CD14-positive monocyte (primary cell): ENCODE measurements at regions not wholly inside any gene's neighbourhood (a gene's known extent, or its start where the extent isn't known, plus 50 kb on each side); places are given as distances from the start of the nearest gene placed in this dataset.

Source experiments
- DNase-seq, 3 donors: peaks; one replicate each; pipeline ENCODE4 v3.0.0-alpha.2; 2011 to 2022
- H2AFZ ChIP-seq: 2 replicates; pipeline ENCODE4 v1.6.0; 2012; ENCODE audit warnings: mild to moderate bottlenecking, low read depth, low read length, inconsistent platforms; ENCODE audit not compliant: insufficient read depth, poor library complexity, severe bottlenecking
- H3K27ac ChIP-seq, 2 donors: 1 replicate in 1 of 2; 2 replicates in 1 of 2; pipeline ENCODE4 v1.5.1; 2012 to 2013; ENCODE audit warnings: low read length in 2 of 2, control low read depth in 1 of 2, inconsistent platforms in 1 of 2, low read depth in 1 of 2, mild to moderate bottlenecking in 1 of 2
- H3K27me3 ChIP-seq, 2 donors: one replicate each; pipeline versions ENCODE4 v1.6.0 to v1.6.1; 2011 to 2013; ENCODE audit warnings: low read length in 2 of 2; ENCODE audit not compliant: control insufficient read depth in 2 of 2, insufficient read depth in 2 of 2
- H3K36me3 ChIP-seq, 2 donors: replicated peaks in 1 of 2; 1 replicate in 1 of 2; 2 replicates in 1 of 2; pipeline versions ENCODE4 v1.5.1 to v1.6.1; 2012 to 2013; ENCODE audit warnings: low read length in 2 of 2, control low read depth in 1 of 2, inconsistent platforms in 1 of 2, mild to moderate bottlenecking in 1 of 2; ENCODE audit not compliant: insufficient read depth in 2 of 2, control insufficient read depth in 1 of 2
- H3K4me1 ChIP-seq, 2 donors: 1 replicate in 1 of 2; 2 replicates in 1 of 2; pipeline versions ENCODE4 v1.5.1 to v1.6.1; 2012 to 2013; ENCODE audit warnings: low read length in 2 of 2, control low read depth in 1 of 2, inconsistent platforms in 1 of 2, mild to moderate bottlenecking in 1 of 2, moderate library complexity in 1 of 2; ENCODE audit not compliant: insufficient read depth in 2 of 2, control insufficient read depth in 1 of 2
- H3K4me2 ChIP-seq: replicated peaks from 2 replicates; pipeline ENCODE3; 2012; ENCODE audit warnings: low read length, moderate library complexity, mild to moderate bottlenecking; ENCODE audit not compliant: poor library complexity, severe bottlenecking; ENCODE audit errors: extremely low read depth
- H3K4me3 ChIP-seq, 3 experiments: fragments of 200-600 bp in 1 of 3; sonication (generic) in 1 of 3; replicated peaks in 1 of 3; 1 replicate in 2 of 3; 2 replicates in 1 of 3; pipeline ENCODE4 v1.5.1; 2011 to 2013; ENCODE audit warnings: low read length in 3 of 3, mild to moderate bottlenecking in 3 of 3, control low read depth in 2 of 3, low read depth in 2 of 3, inconsistent platforms in 1 of 3, moderate library complexity in 1 of 3
- H3K79me2 ChIP-seq: 2 replicates; pipeline ENCODE4 v1.6.0; 2012; ENCODE audit warnings: mild to moderate bottlenecking, control low read depth, inconsistent platforms, low read length, moderate library complexity; ENCODE audit not compliant: insufficient read depth
- H3K9ac ChIP-seq: 2 replicates; pipeline ENCODE4 v1.6.0; 2017; ENCODE audit warnings: low read length, mild to moderate bottlenecking; ENCODE audit not compliant: insufficient read depth, poor library complexity, severe bottlenecking
- H3K9me3 ChIP-seq, 2 donors: replicated peaks in 1 of 2; 1 replicate in 1 of 2; 2 replicates in 1 of 2; pipeline versions ENCODE4 v1.5.1 to v1.6.1; 2012 to 2013; ENCODE audit warnings: low read length in 2 of 2, control low read depth in 1 of 2; ENCODE audit not compliant: control insufficient read depth in 1 of 2, insufficient read depth in 1 of 2
- H4K20me1 ChIP-seq: 2 replicates; pipeline ENCODE4 v1.6.0; 2012; ENCODE audit warnings: mild to moderate bottlenecking, low read length, control low read depth, moderate library complexity; ENCODE audit not compliant: insufficient read depth
- H3K27ac Mint-ChIP-seq, 7 donors: one replicate each; pipeline ENCODE4 v1.8.0; 2020; ENCODE audit warnings: mild to moderate bottlenecking in 7 of 7, mixed read lengths in 7 of 7, moderate library complexity in 6 of 7, inconsistent platforms in 2 of 7
- H3K27me3 Mint-ChIP-seq, 3 donors: one replicate each; pipeline ENCODE4 v1.8.0; 2021 to 2022; ENCODE audit warnings: low read depth in 3 of 3, mild to moderate bottlenecking in 3 of 3, mixed read lengths in 3 of 3, moderate library complexity in 3 of 3, inconsistent platforms in 1 of 3
- H3K36me3 Mint-ChIP-seq, 2 donors: one replicate each; pipeline ENCODE4 v1.8.0; 2020; ENCODE audit warnings: mixed read lengths in 2 of 2, inconsistent platforms in 1 of 2, mild to moderate bottlenecking in 1 of 2
- H3K4me1 Mint-ChIP-seq: one replicate; pipeline ENCODE4 v1.8.0; 2020; ENCODE audit warnings: mild to moderate bottlenecking, mixed read lengths
- H3K4me3 Mint-ChIP-seq, 2 donors: one replicate each; pipeline ENCODE4 v1.8.0; 2020; ENCODE audit warnings: mild to moderate bottlenecking in 2 of 2, mixed read lengths in 2 of 2, moderate library complexity in 1 of 2
- H3K9me3 Mint-ChIP-seq, 7 donors: one replicate each; pipeline ENCODE4 v1.8.0; 2020 to 2022; ENCODE audit warnings: mixed read lengths in 7 of 7, mild to moderate bottlenecking in 6 of 7, moderate library complexity in 6 of 7, inconsistent platforms in 2 of 7
- CTCF ChIP-seq: fragments of 200-600 bp; IDR thresholded peaks from one replicate; pipeline ENCODE4 v1.8.0; 2022; ENCODE audit warnings: antibody characterized with exemption, mild to moderate bottlenecking
- WGBS: methylation state at CpG from one replicate; pipeline ENCODE4 v1.1.5; 2013; ENCODE audit warnings: missing lambda C conversion rate; ENCODE audit not compliant: insufficient coverage; 5-methylcytosine and 5-hydroxymethylcytosine counted together
- intact Hi-C, 2 donors: fragments of 100-400 bp; cut with micrococcal nuclease; formaldehyde crosslinking; loops; one replicate each; pipeline versions ENCODE4 v1.15.0 to v1.15.1; 2023

GRCh38 chr1:168786476-168787330, 57.7 kb upstream of the DPT start:
- H3K27me3 ChIP-seq, result no peaks in the 10 kb centered on the region
- H3K27ac Mint-ChIP-seq, result no peak overlapping the region
- H3K9ac ChIP-seq, result no peak overlapping the region
- no peaks in the 10 kb centered on the region for H3K4me1 Mint-ChIP-seq
- DNase-seq, result no peak
- no peaks in the 10 kb centered on the region for H4K20me1 ChIP-seq
- intact Hi-C loops, result no loop called here
- H3K36me3 Mint-ChIP-seq, result no peaks in the 10 kb centered on the region
- H3K9me3 Mint-ChIP-seq, result peaks cover 0 to 7% (median 2%) of the 10 kb centered on the region in 7 donors
- no peak overlapping the region for H2AFZ ChIP-seq
- no peak overlapping the region for H3K4me2 ChIP-seq
- H3K36me3 ChIP-seq, result no peaks in the 10 kb centered on the region
- H3K4me1 ChIP-seq, result no peaks in the 10 kb centered on the region
- no peaks in the 10 kb centered on the region for H3K79me2 ChIP-seq
- H3K9me3 ChIP-seq, result no peaks in the 10 kb centered on the region
- no peak overlapping the region for H3K4me3 Mint-ChIP-seq
- H3K27me3 Mint-ChIP-seq, result peaks cover 0 to 2% (median 0%) of the 10 kb centered on the region in 3 donors
- no CpG with 5 or more reads among the region's 4 CpGs for WGBS
- no peak for TF ChIP-seq CTCF
- no peak overlapping the region for H3K4me3 ChIP-seq
- no peak overlapping the region for H3K27ac ChIP-seq

GRCh38 chr1:168788258-168788657, 59.3 kb upstream of the DPT start:
- Histone ChIP-seq H3K9me3 (no peaks in the 10 kb centered on the region), H3K79me2 (no peaks in the 10 kb centered on the region), H3K27ac (no peak overlapping the region), H3K9ac (no peak overlapping the region), H3K4me1 (no peaks in the 10 kb centered on the region), H3K36me3 (no peaks in the 10 kb centered on the region), H2AFZ (no peak overlapping the region), H3K4me2 (no peak overlapping the region), H3K4me3 (no peak overlapping the region), H3K27me3 (no peaks in the 10 kb centered on the region), H4K20me1 (no peaks in the 10 kb centered on the region)
- no peak for DNase-seq
- no peak for TF ChIP-seq CTCF
- peaks cover 0 to 4% (median 0%) of the 10 kb centered on the region in 3 donors for H3K27me3 Mint-ChIP-seq
- no peak overlapping the region for H3K27ac Mint-ChIP-seq
- peaks cover 0 to 7% (median 2%) of the 10 kb centered on the region in 7 donors for H3K9me3 Mint-ChIP-seq
- H3K36me3 Mint-ChIP-seq, result no peaks in the 10 kb centered on the region
- intact Hi-C loops, result no loop called here
- H3K4me1 Mint-ChIP-seq, result no peaks in the 10 kb centered on the region
- WGBS, result no CpG with 5 or more reads among the region's 1 CpG
- H3K4me3 Mint-ChIP-seq, result no peak overlapping the region
